DND-41 (cell line): ENCODE measurements at regions not wholly inside any gene's neighbourhood (a gene's known extent, or its start where the extent isn't known, plus 50 kb on each side); places are given as distances from the start of the nearest gene placed in this dataset.

Experiments
- EZH2 ChIP-seq: IDR thresholded peaks from 3 replicates; pipeline ENCODE4 v1.6.1; 2012; ENCODE audit warnings: borderline replicate concordance, low read depth, mild to moderate bottlenecking, moderate library complexity, low read length, inconsistent platforms; ENCODE audit not compliant: severe bottlenecking
- TF ChIP-seq, protein P1 (sequence below): IDR thresholded peaks from 2 replicates; pipeline ENCODE4 v1.5.1; 2012; ENCODE audit warnings: borderline replicate concordance, low read length, moderate library complexity, mild to moderate bottlenecking; ENCODE audit not compliant: poor library complexity, severe bottlenecking; ENCODE audit errors: extremely low read depth

DNA sequence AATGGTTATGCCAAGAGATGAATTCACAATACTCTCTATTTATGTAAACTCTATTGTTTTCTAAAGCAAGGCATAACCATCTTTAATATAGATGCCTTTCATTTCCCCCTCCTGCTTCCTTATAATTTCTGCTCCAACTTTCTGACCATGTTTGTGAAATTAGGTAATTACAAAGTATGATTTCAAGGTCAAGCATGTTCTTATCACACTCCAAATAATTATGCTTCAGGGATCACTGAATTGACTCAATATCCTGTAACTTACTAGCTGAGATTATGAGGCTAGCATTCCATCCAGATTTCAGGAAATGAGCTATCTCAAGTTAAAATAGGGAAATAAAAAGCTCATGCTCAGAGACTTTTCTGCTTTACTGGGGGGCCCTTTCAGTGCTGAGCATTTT lies 655.9 kb upstream of the IGFBP3 start:
- TF ChIP-seq, protein P1, sequence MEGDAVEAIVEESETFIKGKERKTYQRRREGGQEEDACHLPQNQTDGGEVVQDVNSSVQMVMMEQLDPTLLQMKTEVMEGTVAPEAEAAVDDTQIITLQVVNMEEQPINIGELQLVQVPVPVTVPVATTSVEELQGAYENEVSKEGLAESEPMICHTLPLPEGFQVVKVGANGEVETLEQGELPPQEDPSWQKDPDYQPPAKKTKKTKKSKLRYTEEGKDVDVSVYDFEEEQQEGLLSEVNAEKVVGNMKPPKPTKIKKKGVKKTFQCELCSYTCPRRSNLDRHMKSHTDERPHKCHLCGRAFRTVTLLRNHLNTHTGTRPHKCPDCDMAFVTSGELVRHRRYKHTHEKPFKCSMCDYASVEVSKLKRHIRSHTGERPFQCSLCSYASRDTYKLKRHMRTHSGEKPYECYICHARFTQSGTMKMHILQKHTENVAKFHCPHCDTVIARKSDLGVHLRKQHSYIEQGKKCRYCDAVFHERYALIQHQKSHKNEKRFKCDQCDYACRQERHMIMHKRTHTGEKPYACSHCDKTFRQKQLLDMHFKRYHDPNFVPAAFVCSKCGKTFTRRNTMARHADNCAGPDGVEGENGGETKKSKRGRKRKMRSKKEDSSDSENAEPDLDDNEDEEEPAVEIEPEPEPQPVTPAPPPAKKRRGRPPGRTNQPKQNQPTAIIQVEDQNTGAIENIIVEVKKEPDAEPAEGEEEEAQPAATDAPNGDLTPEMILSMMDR, result no peak
- TF ChIP-seq EZH2, result no peak
